ENCODE measurements at regions not wholly inside any gene's neighbourhood (a gene's known extent, or its start where the extent isn't known, plus 50 kb on each side); places are given as distances from the start of the nearest gene placed in this dataset.

DNA sequence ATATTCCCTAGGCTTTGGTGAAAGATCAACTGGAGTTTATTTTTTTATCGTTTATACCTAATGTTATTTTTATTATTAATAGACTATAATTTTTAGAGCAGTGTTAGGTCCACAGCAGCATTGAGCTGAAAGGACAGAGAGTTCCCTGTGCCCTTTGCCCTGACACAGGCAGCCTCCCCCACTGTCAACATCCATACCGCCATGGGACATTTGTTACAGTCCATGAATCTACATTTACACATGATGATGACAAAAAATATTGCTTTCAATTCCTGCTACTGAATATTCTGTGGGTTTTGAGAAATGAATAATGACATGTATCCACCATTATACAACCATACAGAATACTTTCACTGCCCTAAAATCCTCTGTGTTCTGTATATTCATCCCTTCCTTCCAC lies 1297.5 kb upstream of the SORCS1 start:
- H3K4me1 ChIP-seq (ENCODE audit: insufficient read depth, low read length, severe bottlenecking), result no peaks in the 10 kb centered on the region
- no peak overlapping the region for H3K4me2 ChIP-seq (ENCODE audit: low read length)
- H3F3A ChIP-seq (ENCODE audit: insufficient read depth, low read length), result no peaks in the 10 kb centered on the region
- no peaks in the 10 kb centered on the region for H3K9me3 ChIP-seq (ENCODE audit: low read length)
- H3K27ac ChIP-seq (ENCODE audit: low read depth, low read length, poor library complexity, severe bottlenecking), result no peak overlapping the region
- H3K9ac ChIP-seq (ENCODE audit: low read length), result no peak overlapping the region
- H3K36me3 ChIP-seq (ENCODE audit: insufficient read depth, low read length), result no peaks in the 10 kb centered on the region
- TF ChIP-seq, protein P1, sequence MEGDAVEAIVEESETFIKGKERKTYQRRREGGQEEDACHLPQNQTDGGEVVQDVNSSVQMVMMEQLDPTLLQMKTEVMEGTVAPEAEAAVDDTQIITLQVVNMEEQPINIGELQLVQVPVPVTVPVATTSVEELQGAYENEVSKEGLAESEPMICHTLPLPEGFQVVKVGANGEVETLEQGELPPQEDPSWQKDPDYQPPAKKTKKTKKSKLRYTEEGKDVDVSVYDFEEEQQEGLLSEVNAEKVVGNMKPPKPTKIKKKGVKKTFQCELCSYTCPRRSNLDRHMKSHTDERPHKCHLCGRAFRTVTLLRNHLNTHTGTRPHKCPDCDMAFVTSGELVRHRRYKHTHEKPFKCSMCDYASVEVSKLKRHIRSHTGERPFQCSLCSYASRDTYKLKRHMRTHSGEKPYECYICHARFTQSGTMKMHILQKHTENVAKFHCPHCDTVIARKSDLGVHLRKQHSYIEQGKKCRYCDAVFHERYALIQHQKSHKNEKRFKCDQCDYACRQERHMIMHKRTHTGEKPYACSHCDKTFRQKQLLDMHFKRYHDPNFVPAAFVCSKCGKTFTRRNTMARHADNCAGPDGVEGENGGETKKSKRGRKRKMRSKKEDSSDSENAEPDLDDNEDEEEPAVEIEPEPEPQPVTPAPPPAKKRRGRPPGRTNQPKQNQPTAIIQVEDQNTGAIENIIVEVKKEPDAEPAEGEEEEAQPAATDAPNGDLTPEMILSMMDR (IDR thresholded peaks at IDR 0.05; ENCODE audit: low read length), result no peak
- TF ChIP-seq EZH2 (IDR thresholded peaks at IDR 0.05; ENCODE audit: borderline replicate concordance, low read length), result no peak
- H2AFZ ChIP-seq (ENCODE audit: low read length), result no peak overlapping the region
- no peaks in the 10 kb centered on the region for H3K27me3 ChIP-seq (ENCODE audit: insufficient read depth, low read length)
- no peaks in the 10 kb centered on the region for H3K79me2 ChIP-seq (ENCODE audit: insufficient read depth, low read length)
- H4K20me1 ChIP-seq (ENCODE audit: insufficient read depth, low read length), result no peaks in the 10 kb centered on the region
- no peaks in the 10 kb centered on the region for H3K9me2 ChIP-seq (ENCODE audit: low read depth, low read length)
- H3K4me3 ChIP-seq (ENCODE audit: low read depth, low read length, poor library complexity, severe bottlenecking), result no peak overlapping the region

DNA sequence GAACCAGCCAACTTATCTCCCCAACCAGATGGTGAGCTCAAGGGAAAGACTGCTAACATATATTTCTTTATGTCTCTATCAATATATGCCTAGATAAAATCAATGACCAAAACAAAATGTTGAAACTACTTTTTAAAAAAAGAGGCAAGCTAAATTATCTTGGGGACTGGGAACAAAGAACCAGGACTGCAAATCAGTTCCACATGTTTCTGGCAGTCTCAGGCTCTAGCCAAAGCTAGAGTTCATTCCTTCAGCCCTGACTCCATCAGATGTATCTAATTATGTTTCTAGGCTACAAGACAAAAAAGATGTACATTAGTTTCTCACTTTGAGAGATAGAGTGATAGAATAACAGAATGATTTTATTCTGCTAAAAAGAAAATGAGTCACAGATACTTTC lies 1290.3 kb upstream of the SORCS1 start:
- Histone ChIP-seq H3K27me3 (ENCODE audit: insufficient read depth, low read length) (no peaks in the 10 kb centered on the region), H3F3A (ENCODE audit: insufficient read depth, low read length) (no peaks in the 10 kb centered on the region), H3K4me3 (ENCODE audit: low read depth, low read length, poor library complexity, severe bottlenecking) (no peak overlapping the region), H3K4me2 (ENCODE audit: low read length) (no peak overlapping the region), H3K27ac (ENCODE audit: low read depth, low read length, poor library complexity, severe bottlenecking) (no peak overlapping the region), H3K36me3 (ENCODE audit: insufficient read depth, low read length) (no peaks in the 10 kb centered on the region), H3K9me2 (ENCODE audit: low read depth, low read length) (no peaks in the 10 kb centered on the region), H2AFZ (ENCODE audit: low read length) (no peak overlapping the region), H3K79me2 (ENCODE audit: insufficient read depth, low read length) (no peaks in the 10 kb centered on the region), H3K4me1 (ENCODE audit: insufficient read depth, low read length, severe bottlenecking) (no peaks in the 10 kb centered on the region), H4K20me1 (ENCODE audit: insufficient read depth, low read length) (no peaks in the 10 kb centered on the region), H3K9ac (ENCODE audit: low read length) (no peak overlapping the region), H3K9me3 (ENCODE audit: low read length) (no peaks in the 10 kb centered on the region)
- TF ChIP-seq, protein P1 (IDR thresholded peaks at IDR 0.05; ENCODE audit: low read length), result no peak
- TF ChIP-seq EZH2 (IDR thresholded peaks at IDR 0.05; ENCODE audit: borderline replicate concordance, low read length), result no peak

DNA sequence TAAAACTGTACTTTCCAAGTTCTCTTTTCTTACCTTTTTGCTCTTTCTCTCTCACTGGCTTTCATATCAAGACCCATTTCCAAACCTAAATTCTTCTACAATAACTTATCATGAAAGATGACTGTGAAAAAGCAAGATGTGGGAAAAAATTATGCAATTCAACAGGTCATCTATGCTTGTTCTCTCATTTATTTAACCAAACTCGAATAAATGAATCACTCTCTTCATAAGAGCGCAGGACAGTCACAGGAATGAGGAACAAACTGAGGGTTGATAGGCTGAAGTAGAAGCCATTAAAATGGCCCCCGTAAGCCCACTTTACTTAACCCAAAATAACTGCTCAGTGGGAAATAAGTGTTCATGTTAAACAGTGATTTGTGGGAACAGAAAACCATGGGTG lies 1289.7 kb upstream of the SORCS1 start:
- no peaks in the 10 kb centered on the region for H4K20me1 ChIP-seq (ENCODE audit: insufficient read depth, low read length)
- H3K4me2 ChIP-seq (ENCODE audit: low read length), result no peak overlapping the region
- no peak overlapping the region for H2AFZ ChIP-seq (ENCODE audit: low read length)
- H3K4me3 ChIP-seq (ENCODE audit: low read depth, low read length, poor library complexity, severe bottlenecking), result no peak overlapping the region
- no peak overlapping the region for H3K27ac ChIP-seq (ENCODE audit: low read depth, low read length, poor library complexity, severe bottlenecking)
- H3K9me3 ChIP-seq (ENCODE audit: low read length), result no peaks in the 10 kb centered on the region
- H3K9me2 ChIP-seq (ENCODE audit: low read depth, low read length), result no peaks in the 10 kb centered on the region
- no peaks in the 10 kb centered on the region for H3K4me1 ChIP-seq (ENCODE audit: insufficient read depth, low read length, severe bottlenecking)
- H3K9ac ChIP-seq (ENCODE audit: low read length), result no peak overlapping the region
- TF ChIP-seq, protein P1 (IDR thresholded peaks at IDR 0.05; ENCODE audit: low read length), result no peak
- no peak for TF ChIP-seq EZH2 (IDR thresholded peaks at IDR 0.05; ENCODE audit: borderline replicate concordance, low read length)
- no peaks in the 10 kb centered on the region for H3K27me3 ChIP-seq (ENCODE audit: insufficient read depth, low read length)
- H3F3A ChIP-seq (ENCODE audit: insufficient read depth, low read length), result no peaks in the 10 kb centered on the region
- no peaks in the 10 kb centered on the region for H3K36me3 ChIP-seq (ENCODE audit: insufficient read depth, low read length)
- no peaks in the 10 kb centered on the region for H3K79me2 ChIP-seq (ENCODE audit: insufficient read depth, low read length)

Data from OCI-LY1 (cell line).